KOPT-K1 (cell line): ENCODE measurements at regions not wholly inside any gene's neighbourhood (a gene's known extent, or its start where the extent isn't known, plus 50 kb on each side); places are given as distances from the start of the nearest gene placed in this dataset.

Experiments used
- H3K27ac ChIP-seq: fragments of 200-600 bp; sonication (generic); 2 replicates; pipeline ENCODE4 v1.5.1; 2016; ENCODE audit warnings: antibody characterized with exemption, mild to moderate bottlenecking, low read depth, low read length; ENCODE audit not compliant: poor library complexity, severe bottlenecking
- H3K36me3 ChIP-seq: fragments of 200-600 bp; sonication (generic); 2 replicates; pipeline ENCODE4 v1.5.1; 2017; ENCODE audit warnings: antibody characterized with exemption, mild to moderate bottlenecking, low read length, moderate library complexity; ENCODE audit not compliant: insufficient read depth
- H3K9me3 ChIP-seq: fragments of 200-600 bp; sonication (generic); 2 replicates; pipeline ENCODE4 v1.5.1; 2017; ENCODE audit warnings: antibody characterized with exemption, low read length, mild to moderate bottlenecking; ENCODE audit not compliant: insufficient read depth, poor library complexity, severe bottlenecking

DNA sequence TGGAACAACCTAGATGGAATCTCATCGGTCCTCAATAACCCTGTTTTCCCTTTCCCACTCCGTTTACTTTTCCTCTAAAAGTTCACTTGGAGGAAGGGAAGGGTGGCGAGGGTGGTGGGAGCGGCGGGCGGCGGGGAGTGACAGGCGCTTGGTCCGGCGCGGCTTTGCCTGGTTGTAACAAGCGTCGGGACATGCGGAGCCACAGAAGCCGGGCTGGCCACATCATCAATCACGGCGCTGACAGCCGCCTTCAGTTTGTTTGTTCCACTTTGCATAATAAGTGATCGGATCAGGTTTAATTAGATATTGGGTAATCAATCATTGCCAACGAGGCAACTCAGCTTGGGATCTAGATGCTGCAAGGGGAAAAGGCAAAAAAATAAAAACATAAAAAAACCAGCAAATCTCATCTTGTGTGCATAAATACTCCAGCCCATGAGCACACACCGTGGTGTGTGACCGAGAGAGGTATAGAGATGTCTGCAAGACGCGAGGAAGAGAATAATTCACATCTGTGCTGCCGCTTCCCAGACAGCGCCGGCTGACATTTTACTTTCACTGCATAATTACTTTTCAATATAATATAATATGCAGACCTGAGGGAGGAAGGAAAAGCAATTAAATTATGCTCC lies 396.2 kb upstream of the IRX4 start:
- Histone ChIP-seq H3K36me3 (no peaks in the 10 kb centered on the region), H3K9me3 (no peaks in the 10 kb centered on the region), H3K27ac (no peak overlapping the region)

GRCh38 chr5:2277886-2278285 lies 395.2 kb upstream of the IRX4 start:
- no peaks in the 10 kb centered on the region for H3K9me3 ChIP-seq
- no peaks in the 10 kb centered on the region for H3K36me3 ChIP-seq
- H3K27ac ChIP-seq, result no peak overlapping the region

DNA sequence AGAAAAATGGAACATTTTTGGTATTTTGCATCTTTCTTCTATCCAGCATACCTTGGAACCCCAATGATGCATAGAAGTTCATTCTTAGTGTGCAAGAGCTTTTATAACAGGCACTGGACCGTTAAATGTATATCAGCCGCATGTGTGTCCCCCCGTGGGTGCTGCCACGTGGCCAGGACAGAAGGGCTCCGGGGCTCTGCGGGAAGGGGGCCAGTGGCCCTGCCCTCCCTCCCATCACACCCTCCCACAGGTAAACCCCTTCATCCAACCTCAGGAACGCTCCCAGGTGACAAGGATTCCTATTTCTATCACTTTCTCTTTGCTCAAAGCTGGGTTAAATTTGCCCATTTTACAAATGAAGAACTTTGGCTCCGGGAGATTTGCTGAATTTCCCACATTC lies 393.4 kb upstream of the IRX4 start:
- no peaks in the 10 kb centered on the region for H3K36me3 ChIP-seq
- no peaks in the 10 kb centered on the region for H3K9me3 ChIP-seq
- H3K27ac ChIP-seq, result no peak overlapping the region

DNA sequence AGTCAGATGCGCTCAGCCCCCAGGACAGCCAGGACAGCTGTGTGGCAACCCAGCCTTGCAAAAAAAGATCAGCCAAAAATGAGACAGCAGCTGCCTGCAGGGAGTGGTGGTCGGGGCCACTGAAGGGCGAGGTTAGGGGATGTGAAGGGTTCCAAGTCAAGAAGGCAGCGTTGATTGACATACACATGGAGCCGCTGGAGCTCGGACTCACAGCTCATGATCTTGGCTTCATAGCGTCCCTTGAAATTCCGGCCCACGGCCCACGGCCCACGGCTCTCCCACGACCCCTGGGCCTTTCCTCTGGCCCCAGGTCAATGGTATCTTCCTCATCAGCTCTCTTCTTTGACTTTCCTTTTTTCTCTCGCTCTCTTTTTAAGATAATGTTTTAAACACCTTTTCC lies 390.0 kb upstream of the IRX4 start:
- H3K36me3 ChIP-seq, result no peaks in the 10 kb centered on the region
- no peaks in the 10 kb centered on the region for H3K9me3 ChIP-seq
- no peak overlapping the region for H3K27ac ChIP-seq

- no peaks in the 10 kb centered on the region for H3K9me3 ChIP-seq
- H3K27ac ChIP-seq, result no peak overlapping the region
- H3K36me3 ChIP-seq, result no peaks in the 10 kb centered on the region
These were observed 389.3 kb upstream of the IRX4 start for GRCh38 chr5:2272039-2272438.

- Histone ChIP-seq H3K27ac (no peak overlapping the region), H3K9me3 (no peaks in the 10 kb centered on the region), H3K36me3 (no peaks in the 10 kb centered on the region)
These were observed 388.6 kb upstream of the IRX4 start for GRCh38 chr5:2271316-2271715.

DNA sequence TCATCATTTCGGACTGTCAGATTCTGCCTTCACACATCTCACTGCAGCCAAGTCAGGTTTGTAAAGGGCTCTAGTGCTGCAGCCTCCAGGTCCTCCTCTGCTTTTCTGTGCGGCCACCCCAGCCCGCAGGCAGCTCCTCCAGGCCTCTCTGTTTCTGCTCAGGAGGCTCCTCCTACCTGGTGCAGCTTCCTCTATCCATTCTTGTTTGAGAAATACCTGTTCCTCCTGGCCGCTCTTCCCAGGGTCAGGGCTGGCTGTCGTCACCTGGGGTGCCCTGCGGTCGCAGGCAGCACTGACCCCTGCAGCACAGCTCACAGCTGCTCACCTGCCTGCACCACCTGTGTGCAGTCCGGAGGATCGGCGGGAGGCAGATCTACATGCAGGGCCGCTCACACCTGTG lies 387.7 kb upstream of the IRX4 start:
- Histone ChIP-seq H3K36me3 (no peaks in the 10 kb centered on the region), H3K27ac (no peak overlapping the region), H3K9me3 (no peaks in the 10 kb centered on the region)

GRCh38 chr5:2269656-2270055 lies 386.9 kb upstream of the IRX4 start:
- Histone ChIP-seq H3K9me3 (no peaks in the 10 kb centered on the region), H3K36me3 (no peaks in the 10 kb centered on the region), H3K27ac (no peak overlapping the region)

DNA sequence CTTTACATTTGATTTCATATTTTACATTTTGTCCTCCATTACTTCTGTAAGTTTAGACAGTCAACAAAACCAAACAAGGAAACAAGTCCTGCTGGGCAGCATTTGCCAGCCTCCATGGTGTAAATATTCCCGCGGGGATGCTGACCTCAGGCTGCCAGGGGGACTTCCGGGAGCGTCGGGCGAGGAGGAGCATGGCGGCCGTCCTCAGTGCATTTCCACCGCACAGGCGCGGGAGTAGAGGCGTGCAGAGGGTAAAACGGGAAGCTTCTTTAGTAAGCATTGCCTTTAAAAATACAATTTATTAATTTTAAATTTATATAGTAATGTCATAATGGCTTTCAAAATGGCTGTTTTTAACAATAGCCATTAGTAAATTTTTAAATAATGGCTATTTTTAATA lies 385.3 kb upstream of the IRX4 start:
- Histone ChIP-seq H3K9me3 (no peaks in the 10 kb centered on the region), H3K36me3 (no peaks in the 10 kb centered on the region)

DNA sequence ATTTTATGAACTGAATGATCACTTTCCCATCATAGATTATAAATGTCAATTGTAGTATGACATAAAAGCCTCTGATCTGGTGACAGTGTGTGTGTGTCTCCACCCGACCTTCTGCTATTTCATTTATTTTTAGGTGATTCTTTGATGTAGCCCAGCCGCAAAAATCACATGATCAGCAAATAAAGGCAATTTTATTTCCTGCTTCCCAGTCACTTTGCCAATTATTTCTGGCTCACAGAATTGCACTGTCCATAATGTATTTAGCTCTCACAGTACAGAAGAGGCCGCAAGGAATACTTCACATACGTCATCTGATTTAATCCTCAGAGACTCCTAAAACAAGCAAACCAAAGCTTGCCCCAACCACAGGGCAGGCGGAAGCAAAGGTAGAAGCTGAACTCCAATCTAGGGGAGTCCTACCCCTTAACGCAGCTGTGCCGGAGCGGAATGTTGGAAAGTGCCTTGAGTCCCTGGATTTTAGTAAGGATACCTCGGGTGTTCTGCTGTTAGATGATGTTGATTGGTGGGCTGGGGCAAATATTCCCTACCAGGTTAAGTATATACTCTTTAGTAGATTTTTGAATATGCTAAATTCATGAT lies 384.0 kb upstream of the IRX4 start:
- Histone ChIP-seq H3K36me3 (no peaks in the 10 kb centered on the region), H3K27ac (no peak overlapping the region), H3K9me3 (no peaks in the 10 kb centered on the region)

More for the DNA sequence above, 385.3 kb upstream of the IRX4 start:
- H3K27ac ChIP-seq, result no peak overlapping the region

DNA sequence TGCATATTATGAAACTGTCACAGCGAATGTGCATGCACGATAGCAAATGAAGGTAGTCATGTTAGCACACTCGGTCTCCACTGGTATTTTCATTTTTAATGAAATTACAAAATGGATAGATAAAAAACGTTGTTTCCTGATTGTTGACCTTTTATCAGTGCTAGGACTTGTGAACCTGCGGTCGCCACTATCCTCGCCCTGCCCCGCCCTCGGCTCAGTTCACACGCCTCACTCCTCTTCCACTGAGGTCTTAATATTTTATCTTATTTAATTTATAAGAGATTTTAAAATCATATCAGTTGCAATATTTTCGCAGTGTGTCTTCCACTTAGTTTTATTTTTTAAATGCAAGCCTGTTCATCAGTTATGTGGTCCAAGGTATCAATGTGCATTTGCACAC lies 382.6 kb upstream of the IRX4 start:
- H3K9me3 ChIP-seq, result no peaks in the 10 kb centered on the region
- H3K36me3 ChIP-seq, result no peaks in the 10 kb centered on the region
- H3K27ac ChIP-seq, result no peak overlapping the region

GRCh38 chr5:2263763-2264162 lies 381.0 kb upstream of the IRX4 start:
- no peak overlapping the region for H3K27ac ChIP-seq
- H3K36me3 ChIP-seq, result no peaks in the 10 kb centered on the region
- H3K9me3 ChIP-seq, result no peaks in the 10 kb centered on the region

DNA sequence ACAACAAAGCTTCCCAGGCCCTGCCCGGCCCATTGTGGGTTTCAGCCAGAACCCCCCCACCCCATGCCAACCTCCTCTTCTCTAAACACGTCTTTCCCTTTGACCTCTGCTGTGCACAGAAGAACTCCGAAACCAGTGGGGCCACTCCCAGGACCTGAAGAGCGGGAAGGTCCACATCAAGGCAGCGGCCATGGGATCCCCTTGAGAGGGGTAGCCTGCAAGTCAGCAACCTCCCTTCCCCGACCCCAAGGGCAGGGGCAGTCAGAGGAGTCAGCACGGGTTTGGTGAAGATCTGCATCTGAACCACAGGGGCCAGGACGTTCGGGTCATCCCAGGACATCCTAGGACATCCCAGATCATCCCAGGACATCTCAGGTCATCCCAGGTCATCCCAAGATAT lies 379.9 kb upstream of the IRX4 start:
- Histone ChIP-seq H3K9me3 (no peaks in the 10 kb centered on the region), H3K36me3 (no peaks in the 10 kb centered on the region), H3K27ac (no peak overlapping the region)

- Histone ChIP-seq H3K27ac (no peak overlapping the region), H3K9me3 (no peaks in the 10 kb centered on the region), H3K36me3 (no peaks in the 10 kb centered on the region)
These were observed 378.4 kb upstream of the IRX4 start for GRCh38 chr5:2261004-2261703.

GRCh38 chr5:2260211-2261003 lies 377.7 kb upstream of the IRX4 start:
- H3K36me3 ChIP-seq, result no peaks in the 10 kb centered on the region
- H3K27ac ChIP-seq, result no peak overlapping the region
- H3K9me3 ChIP-seq, result no peaks in the 10 kb centered on the region
